HFF-Myc (cell line): ENCODE measurements at regions not wholly inside any gene's neighbourhood (a gene's known extent, or its start where the extent isn't known, plus 50 kb on each side); places are given as distances from the start of the nearest gene placed in this dataset.
"Not testable (repeated sequence)": the region's sequence is repeated elsewhere in the genome, so short reads cannot be mapped to it uniquely, and the experiment has no call there.

Source experiments
- DNase-seq: peaks from one replicate; pipeline ENCODE4 v3.0.0-alpha.2; 2011; ENCODE audit warnings: low read depth; ENCODE audit errors: extremely low read depth
- H3K4me3 ChIP-seq: replicated peaks from 2 replicates; pipeline ENCODE4 v1.5.1; 2011; ENCODE audit warnings: low read depth, mild to moderate bottlenecking, control low read depth, low read length
- CTCF ChIP-seq: IDR thresholded peaks from 2 replicates; pipeline ENCODE4 v1.5.1; 2012; ENCODE audit warnings: mild to moderate bottlenecking, low read depth, low read length, control low read depth; ENCODE audit errors: missing control alignments

GRCh38 chr1:194889310-194889709 lies 1702.9 kb upstream of the B3GALT2 start:
- no peak for DNase-seq
- no peak for TF ChIP-seq CTCF
- no peak overlapping the region for H3K4me3 ChIP-seq

- no peak for TF ChIP-seq CTCF
- DNase-seq, result no peak
- no peak overlapping the region for H3K4me3 ChIP-seq
Measured at GRCh38 chr1:194870860-194871259, 1684.4 kb upstream of the B3GALT2 start.

GRCh38 chr1:194866153-194866552 lies 1679.7 kb upstream of the B3GALT2 start:
- DNase-seq, result no peak
- no peak for TF ChIP-seq CTCF
- no peak overlapping the region for H3K4me3 ChIP-seq

- TF ChIP-seq CTCF, result no peak
- H3K4me3 ChIP-seq, result no peak overlapping the region
- DNase-seq, result no peak
Measured at GRCh38 chr1:194865383-194865782, 1679.0 kb upstream of the B3GALT2 start.

- no peak overlapping the region for H3K4me3 ChIP-seq
- no peak for DNase-seq
- no peak for TF ChIP-seq CTCF
Measured at GRCh38 chr1:194862129-194862528, 1675.7 kb upstream of the B3GALT2 start.

- no peak for TF ChIP-seq CTCF
- no peak overlapping the region for H3K4me3 ChIP-seq
- DNase-seq, result no peak
Measured at GRCh38 chr1:194860248-194861201, 1674.1 kb upstream of the B3GALT2 start.

GRCh38 chr1:194859481-194860154 lies 1673.2 kb upstream of the B3GALT2 start:
- not testable (repeated sequence) for DNase-seq, H3K4me3 ChIP-seq

GRCh38 chr1:194858811-194859480 lies 1672.5 kb upstream of the B3GALT2 start:
- not testable (repeated sequence) for DNase-seq, H3K4me3 ChIP-seq
